IPS-18a (cell line): ENCODE measurements at regions not wholly inside any gene's neighbourhood (a gene's known extent, or its start where the extent isn't known, plus 50 kb on each side); places are given as distances from the start of the nearest gene placed in this dataset.

Experiments
- H3K27ac ChIP-seq: one replicate; pipeline ENCODE4 v1.5.1; 2013; ENCODE audit warnings: low read length
- H3K27me3 ChIP-seq: one replicate; pipeline ENCODE4 v1.6.1; 2013; ENCODE audit warnings: mild to moderate bottlenecking, low read length; ENCODE audit not compliant: control insufficient read depth, insufficient read depth
- H3K36me3 ChIP-seq: one replicate; pipeline ENCODE4 v1.6.1; 2013; ENCODE audit warnings: low read depth, low read length; ENCODE audit not compliant: control insufficient read depth
- H3K4me1 ChIP-seq: one replicate; pipeline ENCODE4 v1.6.1; 2013; ENCODE audit warnings: low read depth, low read length; ENCODE audit not compliant: control insufficient read depth
- H3K4me3 ChIP-seq: one replicate; pipeline ENCODE4 v1.5.1; 2013; ENCODE audit warnings: low read length
- H3K9ac ChIP-seq: one replicate; pipeline ENCODE4 v1.6.1; 2013; ENCODE audit warnings: mild to moderate bottlenecking, low read length, moderate library complexity
- H3K9me3 ChIP-seq: one replicate; pipeline ENCODE4 v1.6.1; 2013; ENCODE audit warnings: low read depth, low read length; ENCODE audit not compliant: control insufficient read depth

- Histone ChIP-seq H3K27me3 (no peaks in the 10 kb centered on the region), H3K4me1 (no peaks in the 10 kb centered on the region), H3K36me3 (no peaks in the 10 kb centered on the region), H3K27ac (no peak overlapping the region), H3K9ac (no peak overlapping the region), H3K4me3 (no peak overlapping the region), H3K9me3 (no peaks in the 10 kb centered on the region)
Observed at GRCh38 chr12:111110556-111110955, 190.2 kb upstream of the MYL2 start.

DNA sequence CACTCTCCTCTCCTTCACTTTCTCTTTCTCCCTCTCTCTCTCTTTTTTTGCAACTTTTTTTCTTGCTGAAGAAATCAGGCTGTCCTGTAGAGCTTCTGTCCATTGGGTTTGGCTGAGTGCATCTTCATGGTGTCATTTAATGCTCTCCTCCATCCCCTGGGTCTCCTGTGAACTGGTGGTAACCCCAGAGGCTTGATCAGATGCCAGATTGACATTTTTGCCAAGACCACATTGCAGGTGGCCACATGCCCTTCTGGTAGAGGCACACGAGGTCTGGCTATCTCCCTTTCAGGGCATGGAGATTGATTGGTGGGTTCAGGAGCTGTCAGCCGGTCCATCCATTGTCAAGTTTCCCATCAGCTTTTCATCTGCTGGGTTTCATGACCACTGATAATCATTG is 188.3 kb upstream of the MYL2 start:
- Histone ChIP-seq H3K27me3 (no peaks in the 10 kb centered on the region), H3K9me3 (no peaks in the 10 kb centered on the region), H3K9ac (no peak overlapping the region), H3K36me3 (no peaks in the 10 kb centered on the region), H3K4me1 (peaks cover 6% of the 10 kb centered on the region), H3K27ac (no peak overlapping the region), H3K4me3 (no peak overlapping the region)

DNA sequence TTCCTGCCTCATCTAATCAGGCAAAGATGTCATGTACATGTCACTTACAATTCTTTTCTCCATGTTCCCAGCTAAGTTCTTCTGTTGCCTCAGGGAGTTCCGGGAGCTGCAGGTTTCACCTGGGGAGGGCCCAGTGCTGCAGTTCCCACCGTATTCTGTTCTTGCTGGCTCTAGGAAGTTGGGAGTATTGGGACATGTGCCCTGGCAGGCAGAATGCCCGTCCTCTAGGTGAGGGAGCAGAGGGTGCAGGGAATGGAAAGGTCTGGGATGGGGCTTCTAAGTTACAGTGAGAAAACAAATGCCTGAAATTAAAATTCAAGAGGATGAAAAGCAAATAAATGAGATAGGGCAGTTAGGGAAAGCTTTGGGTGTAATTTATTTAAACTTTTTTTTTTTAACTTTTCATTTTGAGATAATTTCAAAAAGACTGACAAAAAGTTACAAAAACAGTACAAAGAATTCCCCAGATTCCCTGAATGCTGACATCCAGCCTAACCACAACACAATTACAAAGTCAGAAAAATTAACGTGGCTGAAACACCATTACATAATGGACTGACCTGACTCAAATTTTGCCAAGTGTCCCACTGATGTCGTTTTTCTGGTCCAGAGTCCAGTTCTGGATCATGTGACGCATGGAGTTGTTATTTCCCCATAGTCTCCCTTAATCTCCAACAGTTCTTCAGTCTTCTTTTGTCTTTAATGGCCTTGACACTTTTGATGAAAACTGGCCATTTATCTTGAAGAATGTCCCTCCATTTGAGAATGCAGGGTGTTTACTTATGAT is 187.2 kb upstream of the MYL2 start:
- Histone ChIP-seq H3K36me3 (no peaks in the 10 kb centered on the region), H3K4me1 (peaks cover 6% of the 10 kb centered on the region), H3K9ac (no peak overlapping the region), H3K27ac (no peak overlapping the region), H3K4me3 (no peak overlapping the region), H3K9me3 (no peaks in the 10 kb centered on the region), H3K27me3 (no peaks in the 10 kb centered on the region)

DNA sequence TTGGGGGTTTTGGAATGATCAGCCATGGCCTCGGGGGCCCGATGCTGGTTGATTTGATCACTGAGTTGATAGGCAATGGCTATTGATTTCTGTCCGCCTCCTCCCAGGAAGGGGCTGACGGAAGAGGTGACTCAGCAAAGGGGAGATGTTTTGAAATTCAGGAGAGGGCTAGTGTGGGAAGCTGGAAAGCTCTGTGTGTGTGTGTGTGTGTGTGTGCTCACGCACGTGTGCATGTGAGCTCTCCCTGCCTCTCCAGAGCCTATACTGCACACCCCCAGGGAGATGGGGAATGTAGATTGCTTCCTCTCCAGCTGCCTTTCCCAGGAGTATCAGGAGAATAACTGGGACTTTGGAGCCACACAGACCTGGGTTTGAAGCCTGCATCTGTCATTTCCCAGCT is 184.9 kb upstream of the MYL2 start:
- Histone ChIP-seq H3K4me3 (no peak overlapping the region), H3K4me1 (peaks cover 6% of the 10 kb centered on the region), H3K27ac (no peak overlapping the region), H3K9me3 (no peaks in the 10 kb centered on the region), H3K27me3 (no peaks in the 10 kb centered on the region), H3K36me3 (no peaks in the 10 kb centered on the region), H3K9ac (no peak overlapping the region)

DNA sequence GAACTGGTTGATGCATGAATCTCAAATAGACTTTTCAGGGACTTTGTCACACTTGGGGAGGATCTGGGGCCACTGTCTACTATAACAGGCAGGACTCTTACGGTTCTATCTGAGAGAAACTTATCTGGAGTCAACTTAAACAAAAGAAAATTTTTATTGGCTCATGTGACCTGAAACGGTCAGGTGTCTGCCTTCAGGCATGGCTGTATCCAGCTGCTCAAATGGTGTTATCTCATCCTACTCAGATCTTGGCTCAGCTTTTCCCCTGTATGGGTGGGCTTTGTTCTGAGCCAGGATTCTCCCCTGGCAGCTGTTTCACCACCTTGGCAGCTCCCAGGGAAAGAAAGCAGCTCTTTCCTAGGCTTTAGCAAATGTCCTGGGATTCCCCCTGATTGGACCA is 183.2 kb upstream of the MYL2 start:
- Histone ChIP-seq H3K27me3 (no peaks in the 10 kb centered on the region), H3K9ac (no peak overlapping the region), H3K4me1 (peaks cover 6% of the 10 kb centered on the region), H3K27ac (no peak overlapping the region), H3K36me3 (no peaks in the 10 kb centered on the region), H3K9me3 (no peaks in the 10 kb centered on the region), H3K4me3 (no peak overlapping the region)

DNA sequence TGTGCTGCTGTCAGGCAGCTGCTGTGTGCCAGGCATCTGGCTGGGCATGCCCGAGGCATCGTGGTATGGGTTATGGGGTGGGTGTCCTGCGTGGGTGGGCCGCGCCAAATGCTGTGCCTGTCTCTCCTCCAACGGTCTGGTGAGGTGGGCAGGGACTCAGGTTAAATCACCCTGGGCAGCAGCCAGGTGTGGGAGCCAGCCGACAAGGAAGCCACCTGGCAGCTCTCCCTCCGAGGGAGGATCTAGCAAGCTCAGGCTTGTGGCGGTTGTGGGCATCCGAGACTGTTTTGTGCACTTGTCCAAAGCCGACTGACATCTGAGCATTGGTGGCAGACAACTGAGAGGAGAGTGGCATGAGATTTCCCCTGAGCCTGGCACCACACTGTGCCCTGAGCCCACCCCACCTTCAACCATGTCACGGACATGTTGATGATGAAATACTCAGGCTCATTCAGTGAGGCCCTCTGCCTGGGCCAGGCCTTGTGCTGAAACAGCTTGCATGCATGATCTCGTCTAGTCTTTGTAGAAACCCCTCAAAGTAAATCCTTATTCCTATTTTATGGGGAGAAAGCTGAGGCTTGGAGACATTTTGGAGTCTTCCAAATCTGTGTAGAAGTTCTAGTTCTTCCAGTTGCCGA is 181.8 kb upstream of the MYL2 start:
- Histone ChIP-seq H3K27me3 (no peaks in the 10 kb centered on the region), H3K9ac (no peak overlapping the region), H3K27ac (no peak overlapping the region), H3K36me3 (no peaks in the 10 kb centered on the region), H3K4me1 (peaks cover 6% of the 10 kb centered on the region), H3K4me3 (no peak overlapping the region), H3K9me3 (no peaks in the 10 kb centered on the region)

GRCh38 chr12:111101003-111101402 is 180.6 kb upstream of the MYL2 start:
- no peaks in the 10 kb centered on the region for H3K27me3 ChIP-seq
- no peaks in the 10 kb centered on the region for H3K36me3 ChIP-seq
- H3K27ac ChIP-seq: no peak overlapping the region
- peaks cover 6% of the 10 kb centered on the region for H3K4me1 ChIP-seq
- H3K4me3 ChIP-seq: no peak overlapping the region
- H3K9me3 ChIP-seq: no peaks in the 10 kb centered on the region
- H3K9ac ChIP-seq: no peak overlapping the region

GRCh38 chr12:111100554-111100953 is 180.2 kb upstream of the MYL2 start:
- no peaks in the 10 kb centered on the region for H3K36me3 ChIP-seq
- no peaks in the 10 kb centered on the region for H3K9me3 ChIP-seq
- H3K4me3 ChIP-seq: no peak overlapping the region
- no peaks in the 10 kb centered on the region for H3K27me3 ChIP-seq
- H3K27ac ChIP-seq: no peak overlapping the region
- H3K9ac ChIP-seq: no peak overlapping the region
- H3K4me1 ChIP-seq: peaks cover 6% of the 10 kb centered on the region

GRCh38 chr12:111100003-111100402 is 179.6 kb upstream of the MYL2 start:
- Histone ChIP-seq H3K27me3 (no peaks in the 10 kb centered on the region), H3K9me3 (no peaks in the 10 kb centered on the region), H3K9ac (no peak overlapping the region), H3K4me1 (peaks cover under 1% of the 10 kb centered on the region), H3K36me3 (no peaks in the 10 kb centered on the region), H3K27ac (no peak overlapping the region), H3K4me3 (no peak overlapping the region)

DNA sequence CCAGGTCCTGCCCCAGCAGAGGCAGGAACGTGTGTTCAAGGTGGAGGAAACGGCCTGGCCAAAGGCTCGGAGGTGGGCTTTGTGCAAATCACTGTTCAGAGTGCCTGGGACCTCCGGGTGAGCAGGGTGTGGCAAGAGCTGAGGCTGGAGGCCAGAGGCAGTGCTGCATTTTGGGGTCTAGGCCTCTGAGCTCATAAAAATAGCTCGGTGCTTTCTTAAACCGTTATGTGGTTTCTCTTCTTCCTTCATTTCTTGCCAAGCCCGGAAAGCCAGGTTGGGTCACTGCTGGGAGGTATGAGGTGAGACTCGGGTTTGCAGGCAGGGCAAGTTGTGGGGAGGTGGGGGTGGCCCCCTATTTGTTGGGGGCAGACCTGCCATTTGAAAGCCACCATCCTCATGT is 178.8 kb upstream of the MYL2 start:
- Histone ChIP-seq H3K27me3 (no peaks in the 10 kb centered on the region), H3K27ac (no peak overlapping the region), H3K9me3 (no peaks in the 10 kb centered on the region), H3K4me1 (no peaks in the 10 kb centered on the region), H3K9ac (no peak overlapping the region), H3K4me3 (no peak overlapping the region), H3K36me3 (no peaks in the 10 kb centered on the region)

GRCh38 chr12:111094157-111095010 is 174.0 kb upstream of the MYL2 start:
- H3K27me3 ChIP-seq: no peaks in the 10 kb centered on the region
- H3K9ac ChIP-seq: no peak overlapping the region
- H3K4me1 ChIP-seq: no peaks in the 10 kb centered on the region
- no peaks in the 10 kb centered on the region for H3K9me3 ChIP-seq
- no peak overlapping the region for H3K27ac ChIP-seq
- no peak overlapping the region for H3K4me3 ChIP-seq
- no peaks in the 10 kb centered on the region for H3K36me3 ChIP-seq
